H9 (cell line): ENCODE measurements at regions not wholly inside any gene's neighbourhood (a gene's known extent, or its start where the extent isn't known, plus 50 kb on each side); places are given as distances from the start of the nearest gene placed in this dataset.

Source experiments
- DNase-seq: peaks from one replicate; pipeline ENCODE4 v3.0.0-alpha.2; 2017
- H2AFZ ChIP-seq: one replicate; pipeline ENCODE4 v1.6.1; 2013; ENCODE audit warnings: mild to moderate bottlenecking, low read length, control low read depth, moderate library complexity
- H2AK5ac ChIP-seq: 2 replicates; pipeline ENCODE4 v1.6.1; 2013; ENCODE audit warnings: low read length, control low read depth, mixed read lengths; ENCODE audit not compliant: insufficient read length
- H2BK120ac ChIP-seq: one replicate; pipeline ENCODE4 v1.6.1; 2013; ENCODE audit warnings: low read depth, mild to moderate bottlenecking, low read length, control low read depth, inconsistent platforms; ENCODE audit not compliant: poor library complexity, severe bottlenecking
- H2BK12ac ChIP-seq: 2 replicates; pipeline ENCODE4 v1.6.1; 2013; ENCODE audit warnings: low read length, control low read depth, mixed read lengths, low read depth; ENCODE audit not compliant: insufficient read length
- H2BK15ac ChIP-seq: 2 replicates; pipeline ENCODE4 v1.6.1; 2013; ENCODE audit warnings: low read depth, low read length, control low read depth
- H2BK20ac ChIP-seq: one replicate; pipeline ENCODE4 v1.6.1; 2013; ENCODE audit warnings: low read depth, mild to moderate bottlenecking, low read length, control low read depth, inconsistent platforms; ENCODE audit not compliant: poor library complexity, severe bottlenecking
- H2BK5ac ChIP-seq: 2 replicates; pipeline ENCODE4 v1.6.1; 2013; ENCODE audit warnings: low read length, control low read depth, mixed read lengths; ENCODE audit not compliant: insufficient read length
- H3K14ac ChIP-seq: 2 replicates; pipeline ENCODE4 v1.6.1; 2013; ENCODE audit warnings: low read length, control low read depth; ENCODE audit not compliant: insufficient read depth
- H3K18ac ChIP-seq: 2 replicates; pipeline ENCODE4 v1.6.1; 2013; ENCODE audit warnings: low read depth, mild to moderate bottlenecking, mixed read lengths, low read length, control low read depth; ENCODE audit not compliant: insufficient read length
- H3K23ac ChIP-seq: 2 replicates; pipeline ENCODE4 v1.6.1; 2013; ENCODE audit warnings: low read length, control low read depth, mixed read lengths, low read depth; ENCODE audit not compliant: insufficient read length
- H3K23me2 ChIP-seq: 2 replicates; pipeline ENCODE4 v1.6.1; 2013; ENCODE audit warnings: low read depth, mild to moderate bottlenecking, mixed read lengths, low read length, control low read depth; ENCODE audit not compliant: insufficient read length, poor library complexity, severe bottlenecking
- H3K27ac ChIP-seq: 2 replicates; pipeline ENCODE4 v1.5.1; 2013; ENCODE audit warnings: low read length, control low read depth, mixed read lengths, low read depth; ENCODE audit not compliant: insufficient read length
- H3K27me3 ChIP-seq: 2 replicates; pipeline ENCODE4 v1.6.1; 2013; ENCODE audit warnings: low read length, control low read depth, inconsistent platforms; ENCODE audit not compliant: insufficient read depth
- H3K4ac ChIP-seq: 2 replicates; pipeline ENCODE4 v1.6.1; 2013; ENCODE audit warnings: low read depth, mild to moderate bottlenecking, control low read depth, inconsistent platforms, low read length, moderate library complexity
- H3K4me1 ChIP-seq: 2 replicates; pipeline ENCODE4 v1.6.1; 2013; ENCODE audit warnings: low read length, control low read depth, inconsistent platforms; ENCODE audit not compliant: insufficient read depth
- H3K4me2 ChIP-seq: 2 replicates; pipeline ENCODE4 v1.6.1; 2013; ENCODE audit warnings: low read length, control low read depth, mixed read lengths; ENCODE audit not compliant: insufficient read length, insufficient read depth
- H3K56ac ChIP-seq: 2 replicates; pipeline ENCODE4 v1.6.1; 2013; ENCODE audit warnings: low read depth, mild to moderate bottlenecking, mixed read lengths, low read length, control low read depth; ENCODE audit not compliant: insufficient read length
- H3K79me1 ChIP-seq: 2 replicates; pipeline ENCODE4 v1.6.1; 2013; ENCODE audit warnings: low read depth, mild to moderate bottlenecking, moderate library complexity, low read length, control low read depth, inconsistent platforms; ENCODE audit not compliant: insufficient read depth, poor library complexity, severe bottlenecking
- H3K79me2 ChIP-seq: 2 replicates; pipeline ENCODE4 v1.6.1; 2013; ENCODE audit warnings: low read length, control low read depth, inconsistent platforms; ENCODE audit not compliant: insufficient read depth
- H3K9ac ChIP-seq: 2 replicates; pipeline ENCODE4 v1.6.1; 2013; ENCODE audit warnings: low read length, control low read depth, mixed read lengths; ENCODE audit not compliant: insufficient read length; ENCODE audit errors: extremely low read depth
- H3K9me3 ChIP-seq: one replicate; pipeline ENCODE4 v1.6.1; 2013; ENCODE audit warnings: low read depth, low read length, inconsistent platforms; ENCODE audit not compliant: control insufficient read depth
- H3T11ph ChIP-seq: one replicate; pipeline ENCODE4 v1.6.1; 2013; ENCODE audit warnings: mild to moderate bottlenecking, low read length, control low read depth, inconsistent platforms
- H4K20me1 ChIP-seq: one replicate; pipeline ENCODE4 v1.6.1; 2013; ENCODE audit not compliant: control insufficient read depth, insufficient read length, insufficient read depth
- H4K5ac ChIP-seq: 2 replicates; pipeline ENCODE4 v1.6.1; 2013; ENCODE audit warnings: low read depth, mild to moderate bottlenecking, mixed read lengths, low read length, control low read depth; ENCODE audit not compliant: insufficient read length
- H4K8ac ChIP-seq: replicated peaks from 2 replicates; pipeline ENCODE4 v1.6.1; 2013; ENCODE audit warnings: low read length, control low read depth, mixed read lengths, low read depth; ENCODE audit not compliant: insufficient read length
- H4K91ac ChIP-seq: 2 replicates; pipeline ENCODE4 v1.6.1; 2013; ENCODE audit warnings: low read depth, mild to moderate bottlenecking, moderate library complexity, mixed read lengths, low read length, control low read depth; ENCODE audit not compliant: insufficient read length
- H3K27ac Mint-ChIP-seq, 3 experiments: 2 replicates in 2 of 3; 3 replicates in 1 of 3; pipeline ENCODE4 v1.8.0; 2020 to 2021; ENCODE audit warnings: mixed read lengths in 3 of 3, mild to moderate bottlenecking in 1 of 3, moderate library complexity in 1 of 3
- H3K27me3 Mint-ChIP-seq: 2 replicates; pipeline ENCODE4 v1.8.0; 2021; ENCODE audit warnings: low read depth, mild to moderate bottlenecking, moderate library complexity, mixed read lengths
- H3K36me3 Mint-ChIP-seq, 3 experiments: 2 replicates in 2 of 3; 3 replicates in 1 of 3; pipeline ENCODE4 v1.8.0; 2020 to 2021; ENCODE audit warnings: low read depth in 3 of 3, mixed read lengths in 3 of 3; ENCODE audit not compliant: insufficient read depth in 1 of 3
- H3K4me1 Mint-ChIP-seq, 2 experiments: 2 replicates each; pipeline ENCODE4 v1.8.0; 2020; ENCODE audit warnings: mixed read lengths in 2 of 2
- H3K4me3 Mint-ChIP-seq, 2 experiments: 2 replicates in 1 of 2; 3 replicates in 1 of 2; pipeline ENCODE4 v1.8.0; 2020 to 2021; ENCODE audit warnings: mild to moderate bottlenecking in 2 of 2, mixed read lengths in 2 of 2, moderate library complexity in 1 of 2
- H3K9me3 Mint-ChIP-seq, 2 experiments: 2 replicates in 1 of 2; 3 replicates in 1 of 2; pipeline ENCODE4 v1.8.0; 2020; ENCODE audit warnings: mild to moderate bottlenecking in 2 of 2, mixed read lengths in 2 of 2, moderate library complexity in 1 of 2
- CTCF ChIP-seq: fragments of 200-600 bp; sonication (generic); conservative IDR thresholded peaks from 3 replicates; pipeline ENCODE4 v1.8.0; 2021; ENCODE audit warnings: antibody characterized with exemption, mild to moderate bottlenecking
- whole genome bisulfite sequencing: extraction: QIAGEN DNeasy Blood & Tissue Kit; methylation state at CpG from one replicate; pipeline ENCODE4 v1.1.7; 2013; ENCODE audit warnings: missing lambda C conversion rate, low lambda C conversion rate, mixed read lengths; ENCODE audit not compliant: insufficient read length; ENCODE audit errors: extremely low coverage; 5-methylcytosine and 5-hydroxymethylcytosine counted together

- Histone ChIP-seq H4K91ac (no peak overlapping the region), H4K5ac (no peak overlapping the region), H3K27ac (no peak overlapping the region), H2AFZ (no peak overlapping the region), H3K14ac (no peak overlapping the region), H2BK120ac (no peak overlapping the region), H2BK15ac (no peak overlapping the region), H3K9me3 (no peaks in the 10 kb centered on the region), H4K20me1 (no peaks in the 10 kb centered on the region), H2BK5ac (no peak overlapping the region), H4K8ac (no peak overlapping the region), H2AK5ac (no peak overlapping the region), H3K4me1 (no peaks in the 10 kb centered on the region), H3K79me2 (no peaks in the 10 kb centered on the region), H3K56ac (no peak overlapping the region), H3T11ph (no peak overlapping the region), H3K23ac (no peak overlapping the region), H3K79me1 (no peaks in the 10 kb centered on the region), H2BK20ac (no peak overlapping the region), H3K18ac (no peak overlapping the region), H3K23me2 (no peaks in the 10 kb centered on the region), H2BK12ac (no peak overlapping the region), H3K4ac (no peak overlapping the region), H3K27me3 (no peaks in the 10 kb centered on the region), H3K4me2 (no peak overlapping the region), H3K9ac (no peak overlapping the region)
- no CpG with 5 or more reads among the region's 5 CpGs for WGBS
- Mint-ChIP-seq H3K36me3 (no peaks in the 10 kb centered on the region), H3K27me3 (no peaks in the 10 kb centered on the region; the same call in 1 of the 2 replicates), H3K4me1 (peaks cover 0 to 2% of the 10 kb centered on the region in 2 experiments; a peak in 1 of 4 replicates), H3K9me3 (no peaks in the 10 kb centered on the region), H3K27ac (no peak overlapping the region), H3K4me3 (no peak overlapping the region)
- no peak for TF ChIP-seq CTCF
- DNase-seq: no peak
Observed at GRCh38 chr18:2354292-2354691, 217.0 kb downstream of the METTL4 start.
